CD4-positive, alpha-beta T cell treated with Interferon alpha-2 for 1 hour (primary cell): ENCODE measurements at regions not wholly inside any gene's neighbourhood (a gene's known extent, or its start where the extent isn't known, plus 50 kb on each side); places are given as distances from the start of the nearest gene placed in this dataset.

ENCODE experiments used
- DNase-seq, 2 donors: peaks; one replicate each; pipeline ENCODE4 v3.0.0-alpha.2; 2020 to 2022

DNA sequence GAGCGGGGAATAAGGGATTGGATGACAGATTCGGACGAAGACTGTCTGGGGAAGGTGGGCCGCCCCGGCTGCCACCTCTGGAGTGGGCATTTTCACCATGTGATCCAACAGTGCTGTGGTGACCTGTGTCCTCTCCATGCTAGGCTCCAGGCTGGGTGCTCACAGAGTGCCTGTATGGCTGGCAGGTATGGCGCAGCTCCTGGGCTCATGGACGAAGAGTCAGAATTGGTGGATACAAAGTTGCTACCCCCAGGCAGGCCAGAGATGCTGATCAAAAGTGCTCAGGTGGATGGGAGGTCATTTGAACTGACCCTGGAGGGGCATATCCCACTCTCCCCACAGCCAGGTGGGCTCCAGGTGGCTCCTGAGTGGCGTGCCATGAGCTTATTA is 111.3 kb upstream of the UQCRFS1 start:
- no peak for DNase-seq

GRCh38 chr19:29324717-29325116 is 111.8 kb upstream of the UQCRFS1 start:
- no peak for DNase-seq

- no peak for DNase-seq
These were observed 112.5 kb upstream of the UQCRFS1 start for GRCh38 chr19:29325241-29325975.

GRCh38 chr19:29326351-29326750 is 113.4 kb upstream of the UQCRFS1 start:
- no peak for DNase-seq

- DNase-seq, result no peak
These were observed 114.2 kb upstream of the UQCRFS1 start for GRCh38 chr19:29326849-29327840.

- DNase-seq, result no peak
These were observed 115.6 kb upstream of the UQCRFS1 start for GRCh38 chr19:29328586-29328985.

- DNase-seq, result no peak
These were observed 116.6 kb upstream of the UQCRFS1 start for GRCh38 chr19:29329460-29330134.

- DNase-seq, result no peak
These were observed 123.5 kb upstream of the UQCRFS1 start for GRCh38 chr19:29336425-29336824.

GRCh38 chr19:29337029-29337428 is 124.1 kb upstream of the UQCRFS1 start:
- DNase-seq, result no peak

- no peak for DNase-seq
These were observed 125.5 kb upstream of the UQCRFS1 start for GRCh38 chr19:29338480-29338879.

DNA sequence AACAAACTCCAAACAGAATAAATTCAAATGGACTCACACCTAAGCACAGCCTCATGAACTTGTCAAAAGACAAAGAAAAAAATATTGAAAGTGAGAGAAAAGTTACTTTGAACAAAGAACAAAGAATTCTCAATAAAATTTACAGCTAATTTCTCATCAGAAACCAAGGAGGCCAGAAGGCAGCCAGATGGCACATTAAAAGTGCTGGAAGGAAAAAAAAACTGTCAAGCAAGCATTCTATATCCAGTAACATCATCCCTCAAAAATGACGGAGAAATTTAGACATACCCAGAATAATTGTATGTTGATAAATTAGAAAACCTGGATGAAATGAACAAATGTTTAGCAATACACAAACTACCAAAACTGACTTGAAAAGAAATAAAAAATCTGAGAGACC is 129.8 kb upstream of the UQCRFS1 start:
- no peak for DNase-seq

DNA sequence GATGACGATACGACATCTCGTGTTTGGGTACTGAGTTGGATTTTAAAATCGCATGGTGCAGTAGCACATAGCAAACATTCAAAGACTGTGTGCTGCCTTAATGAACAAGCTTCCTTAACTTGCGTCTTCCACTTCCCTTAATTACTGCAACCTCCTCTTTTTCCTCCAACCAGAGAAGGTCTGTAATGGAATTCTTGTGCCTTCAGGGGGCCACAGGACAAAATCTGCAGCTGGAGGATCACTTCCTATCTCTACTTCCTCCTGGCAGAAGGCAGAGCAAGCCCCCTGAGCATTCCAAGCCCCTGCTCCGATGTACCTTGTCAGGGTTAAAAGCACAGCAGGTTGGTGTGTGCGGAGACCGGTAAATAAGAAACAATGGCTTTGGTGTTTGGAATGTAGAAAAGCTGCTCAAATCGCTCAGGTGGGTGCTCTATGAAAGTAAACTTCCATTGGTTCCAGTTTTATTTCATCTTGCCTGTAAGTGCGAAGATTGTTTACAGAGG is 151.3 kb upstream of the UQCRFS1 start:
- no peak for DNase-seq

DNA sequence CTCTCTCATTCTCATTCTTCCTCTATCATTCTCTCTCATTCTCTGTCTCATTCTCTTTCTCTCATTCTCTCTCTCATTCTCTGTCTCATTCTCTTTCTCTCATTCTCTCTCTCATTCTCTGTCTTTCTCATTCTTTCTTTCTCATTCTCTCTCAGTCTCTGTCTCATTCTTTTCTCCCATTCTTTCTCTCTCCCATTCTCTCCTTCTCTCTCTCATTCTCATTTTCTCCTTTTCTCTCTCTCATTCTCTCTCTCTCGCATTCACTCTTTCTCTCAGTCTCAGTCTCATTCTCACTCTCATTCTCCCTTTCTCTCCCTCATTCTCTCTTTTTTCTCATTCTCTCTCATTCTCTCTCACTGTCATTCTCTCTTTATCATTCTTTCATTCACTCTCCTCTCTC is 152.0 kb upstream of the UQCRFS1 start:
- no peak for DNase-seq

GRCh38 chr19:29365836-29366417 is 153.0 kb upstream of the UQCRFS1 start:
- no peak for DNase-seq

DNA sequence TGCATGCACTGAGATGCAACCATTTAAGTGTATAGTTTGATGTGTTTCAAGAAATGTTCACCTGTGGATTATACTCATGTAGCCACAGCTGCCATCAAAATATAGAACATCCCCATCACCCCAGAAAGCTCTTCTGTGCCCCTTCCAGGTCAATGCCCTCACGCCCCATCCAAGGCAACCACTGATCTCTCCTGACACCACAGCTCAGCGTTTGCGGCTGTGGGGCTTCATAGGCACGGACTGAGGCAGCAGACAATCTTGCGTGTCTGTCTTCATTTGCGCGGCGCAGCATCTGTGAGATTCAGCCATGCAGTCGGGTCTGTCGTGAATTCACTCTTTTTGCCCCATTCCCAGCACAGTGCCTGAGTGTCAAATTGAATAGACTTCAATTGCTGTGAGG is 153.8 kb upstream of the UQCRFS1 start:
- DNase-seq, result no peak

DNA sequence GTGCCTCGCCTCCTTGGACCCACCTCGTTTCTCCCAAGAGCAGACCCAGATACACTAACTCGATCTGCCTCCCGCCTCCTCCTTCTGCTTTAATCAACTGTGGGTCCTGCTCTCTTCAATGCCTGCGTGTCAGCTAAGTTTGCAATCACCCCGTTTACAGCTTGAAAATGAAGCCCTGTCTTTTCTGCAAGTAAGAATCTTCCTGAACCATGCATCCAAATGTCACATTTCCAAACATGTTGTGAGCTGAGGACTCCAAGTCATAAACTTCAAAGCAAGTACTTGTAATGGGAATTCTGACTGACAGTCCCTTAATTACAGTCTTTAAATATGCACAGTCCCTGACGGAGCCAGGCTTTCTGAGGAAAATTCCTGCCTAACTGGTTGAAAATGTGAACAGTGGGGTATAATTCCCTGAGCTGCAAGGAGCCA is 154.9 kb upstream of the UQCRFS1 start:
- no peak for DNase-seq

GRCh38 chr19:29370276-29370675 is 155.5 kb upstream of the VSTM2B start:
- no peak for DNase-seq

GRCh38 chr19:29371251-29372090 is 154.3 kb upstream of the VSTM2B start:
- DNase-seq, result no peak

- DNase-seq, result no peak
These were observed 153.7 kb upstream of the VSTM2B start for GRCh38 chr19:29372091-29372415.

DNA sequence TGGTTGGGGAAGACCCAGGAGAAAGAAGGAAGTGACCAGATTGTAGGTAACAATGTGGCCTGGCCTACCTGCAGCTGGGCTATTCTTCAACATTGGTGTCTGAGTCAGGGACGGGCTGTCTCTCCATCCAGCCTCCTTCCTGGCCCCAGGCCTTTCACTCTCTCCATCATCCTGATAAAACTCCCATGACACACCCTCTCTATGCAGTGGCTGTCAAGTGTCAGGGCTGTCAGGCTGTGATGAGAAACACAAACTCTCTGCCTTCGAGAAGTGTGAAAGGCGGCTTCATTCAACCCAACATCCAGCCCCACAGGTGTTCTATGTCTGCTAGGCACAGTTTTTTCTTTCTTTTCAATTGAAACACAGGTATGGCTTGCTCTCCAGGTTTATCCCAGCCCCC is 153.3 kb upstream of the VSTM2B start:
- DNase-seq, result no peak

- no peak for DNase-seq
These were observed 152.6 kb upstream of the VSTM2B start for GRCh38 chr19:29372921-29373797.
